RWPE1 (cell line): ENCODE measurements at regions not wholly inside any gene's neighbourhood (a gene's known extent, or its start where the extent isn't known, plus 50 kb on each side); places are given as distances from the start of the nearest gene placed in this dataset.
"Not testable (repeated sequence)": the region's sequence is repeated elsewhere in the genome, so short reads cannot be mapped to it uniquely, and the experiment has no call there.

Experiments used
- CTCF ChIA-PET: fragments of 350-600 bp; sonication (Branson Sonifier 250); formaldehyde crosslinking; extraction: SDS; loops from one replicate; lab custom pipeline; 2021; lab: Yijun Ruan, JAX
- POLR2A ChIA-PET: fragments of 400-600 bp; formaldehyde crosslinking; extraction: SDS; loops from one replicate; lab custom pipeline; 2020; ENCODE audit warnings: antibody characterized with exemption; ENCODE audit not compliant: low non-redundant PET; lab: Yijun Ruan, JAX
- DNase-seq: peaks from one replicate; pipeline ENCODE4 v3.0.0; 2012; ENCODE audit warnings: low spot score
- H3K27ac ChIP-seq: fragments of 450-650 bp; 2 replicates; pipeline ENCODE4 v1.5.1; 2017
- TF ChIP-seq, protein P1 (sequence below): fragments of 450-650 bp; conservative IDR thresholded peaks from 2 replicates; pipeline ENCODE4 v1.5.1; 2017; ENCODE audit warnings: low read depth, mild to moderate bottlenecking

DNA sequence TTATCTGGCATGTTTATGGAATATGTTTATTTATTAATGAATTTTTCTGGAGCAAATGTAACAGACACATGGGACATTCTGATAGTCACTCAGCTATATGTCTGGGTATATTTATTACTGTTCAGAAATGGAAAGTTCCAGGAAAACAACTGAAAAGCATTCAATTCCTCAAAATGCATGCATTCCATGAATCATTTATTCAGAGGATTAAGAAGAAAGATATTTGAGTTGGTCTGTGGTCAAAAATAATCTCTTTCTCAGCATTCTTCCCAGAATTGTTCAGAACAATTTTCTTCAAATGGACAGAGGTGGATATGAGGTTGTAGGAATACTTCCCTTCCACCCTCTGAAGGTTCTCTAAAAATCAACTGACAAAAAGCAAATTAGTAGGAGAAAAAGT, 97.6 kb upstream of the ITGB1 start:
- no peak for DNase-seq
- TF ChIP-seq, protein P1, sequence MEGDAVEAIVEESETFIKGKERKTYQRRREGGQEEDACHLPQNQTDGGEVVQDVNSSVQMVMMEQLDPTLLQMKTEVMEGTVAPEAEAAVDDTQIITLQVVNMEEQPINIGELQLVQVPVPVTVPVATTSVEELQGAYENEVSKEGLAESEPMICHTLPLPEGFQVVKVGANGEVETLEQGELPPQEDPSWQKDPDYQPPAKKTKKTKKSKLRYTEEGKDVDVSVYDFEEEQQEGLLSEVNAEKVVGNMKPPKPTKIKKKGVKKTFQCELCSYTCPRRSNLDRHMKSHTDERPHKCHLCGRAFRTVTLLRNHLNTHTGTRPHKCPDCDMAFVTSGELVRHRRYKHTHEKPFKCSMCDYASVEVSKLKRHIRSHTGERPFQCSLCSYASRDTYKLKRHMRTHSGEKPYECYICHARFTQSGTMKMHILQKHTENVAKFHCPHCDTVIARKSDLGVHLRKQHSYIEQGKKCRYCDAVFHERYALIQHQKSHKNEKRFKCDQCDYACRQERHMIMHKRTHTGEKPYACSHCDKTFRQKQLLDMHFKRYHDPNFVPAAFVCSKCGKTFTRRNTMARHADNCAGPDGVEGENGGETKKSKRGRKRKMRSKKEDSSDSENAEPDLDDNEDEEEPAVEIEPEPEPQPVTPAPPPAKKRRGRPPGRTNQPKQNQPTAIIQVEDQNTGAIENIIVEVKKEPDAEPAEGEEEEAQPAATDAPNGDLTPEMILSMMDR, result no peak
- ChIA-PET POLR2A (no interaction called here), CTCF (no interaction called here)
- no peak overlapping the region for H3K27ac ChIP-seq

DNA sequence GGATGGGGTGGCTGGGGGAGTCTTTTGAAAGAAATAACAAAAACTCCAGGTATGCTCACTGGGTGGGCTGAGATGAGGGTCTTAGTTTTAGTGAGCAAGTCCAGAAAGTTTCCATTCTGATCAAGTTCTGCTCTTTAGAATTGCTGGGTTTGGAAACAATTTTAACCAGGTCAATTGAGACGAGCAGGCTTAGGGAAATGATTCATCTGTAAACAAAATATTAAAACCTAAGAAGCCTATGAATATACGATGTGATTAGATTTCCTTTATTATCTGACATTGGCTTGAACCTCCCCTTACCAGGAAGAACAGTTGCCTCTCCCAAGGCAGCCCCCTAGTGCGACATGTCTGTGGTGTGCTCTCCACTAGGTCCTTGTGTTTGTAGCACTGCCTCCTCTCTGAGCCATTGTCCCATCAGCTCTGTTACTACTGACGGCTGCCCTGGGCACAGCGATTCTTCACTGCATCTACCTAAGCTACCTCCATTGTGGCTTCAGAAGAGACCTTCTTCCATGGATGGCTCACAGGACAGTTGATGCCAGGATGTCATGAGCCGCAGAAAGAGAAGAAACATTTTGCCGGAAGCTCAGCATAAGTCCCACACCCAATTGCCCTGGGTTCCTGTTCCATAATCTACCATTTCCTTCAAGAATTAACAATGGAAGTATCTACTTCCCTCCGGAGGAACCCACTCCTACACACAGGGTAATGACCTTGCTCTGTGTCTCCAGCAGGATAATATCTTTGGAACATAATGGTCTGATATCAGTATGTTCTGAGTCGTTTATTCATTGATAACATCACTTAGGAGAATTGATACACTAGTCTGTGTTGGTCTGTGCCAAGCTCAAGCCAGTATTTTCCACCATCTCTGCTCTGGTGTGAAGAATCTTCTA, 95.1 kb upstream of the ITGB1 start:
- DNase-seq, result no peak
- TF ChIP-seq, protein P1, result no peak
- ChIA-PET POLR2A (no interaction called here), CTCF (interaction anchor here (0.6 kb wide), 1 partner anchor 12 kb away, joined by 4 read pairs; no protein-coding TSS in a partner anchor)
- no peak overlapping the region for H3K27ac ChIP-seq

DNA sequence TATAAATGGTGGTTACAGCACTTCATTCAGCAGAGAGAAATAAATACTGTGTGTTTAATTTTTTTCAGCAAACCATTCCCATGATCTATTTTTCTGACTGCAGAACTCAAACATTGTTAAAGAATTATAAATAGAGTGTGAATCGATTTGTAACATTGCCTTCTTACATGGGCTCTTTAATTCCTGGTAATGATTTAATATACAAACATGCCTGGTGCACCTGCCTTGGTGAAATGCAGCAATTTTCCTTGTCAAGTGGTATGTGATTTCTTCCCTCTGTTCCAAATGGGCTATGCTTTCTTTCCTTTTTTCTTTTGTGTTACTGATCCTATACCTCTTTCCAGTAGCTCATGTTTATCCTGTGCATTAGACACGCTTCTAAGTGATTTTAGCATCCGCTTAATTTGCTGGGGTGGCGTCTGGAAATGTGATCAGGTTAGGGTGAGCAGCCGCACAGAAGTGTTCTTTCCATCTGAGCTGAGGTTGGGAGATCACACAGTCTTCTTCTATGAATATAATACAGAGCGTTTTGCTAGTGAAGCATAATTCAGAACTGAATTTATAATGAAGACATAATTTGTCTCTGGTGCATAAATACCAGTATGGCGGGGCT, 94.3 kb upstream of the ITGB1 start:
- H3K27ac ChIP-seq, result no peak overlapping the region
- CTCF ChIA-PET, result no interaction called here
- TF ChIP-seq, protein P1, result no peak
- POLR2A ChIA-PET, result no interaction called here
- no peak for DNase-seq

DNA sequence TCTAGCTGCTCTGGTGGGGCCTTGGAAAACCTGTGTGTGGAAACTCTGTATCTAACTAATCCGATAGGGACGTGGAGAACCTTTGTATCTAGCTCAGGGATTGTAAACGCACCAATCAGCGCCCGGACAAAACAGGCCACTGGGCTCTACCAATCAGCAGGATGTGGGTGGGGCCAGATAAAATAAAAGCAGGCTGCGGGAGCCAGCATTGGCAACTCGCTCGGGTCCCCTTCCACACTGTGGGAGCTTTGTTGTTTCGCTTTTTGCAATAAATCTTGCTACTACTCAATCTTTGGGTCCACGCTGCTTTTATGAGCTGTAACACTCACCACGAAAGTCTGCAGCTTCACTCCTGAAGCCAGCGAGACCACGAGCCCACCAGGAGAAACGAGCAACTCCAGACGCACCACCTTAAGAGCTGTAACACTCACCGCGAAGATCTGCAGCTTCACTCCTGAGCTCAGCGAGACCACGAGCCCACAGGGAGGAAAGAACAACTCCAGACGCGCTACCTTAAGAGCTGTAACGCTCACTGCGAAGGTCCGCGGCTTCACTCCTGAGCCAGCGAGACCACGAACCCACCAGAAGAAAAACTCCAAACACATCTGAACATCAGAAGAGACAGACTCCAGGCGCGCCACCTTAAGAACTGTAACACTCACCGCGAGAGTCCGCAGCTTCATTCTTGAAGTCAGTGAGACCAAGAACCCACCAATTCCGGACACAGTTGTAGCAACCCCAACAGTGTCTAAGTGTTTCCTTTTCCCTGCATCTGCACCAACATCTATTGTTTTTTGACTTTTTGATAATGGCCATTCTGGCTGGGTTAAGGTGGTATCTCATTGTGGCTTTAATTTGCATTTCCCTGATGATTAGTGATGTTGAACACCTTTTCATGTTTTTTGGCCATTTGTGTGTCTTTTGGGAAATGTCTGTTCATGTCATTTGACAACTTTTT, 92.2 kb upstream of the ITGB1 start:
- CTCF ChIA-PET, POLR2A ChIA-PET, H3K27ac ChIP-seq: not testable (repeated sequence)

DNA sequence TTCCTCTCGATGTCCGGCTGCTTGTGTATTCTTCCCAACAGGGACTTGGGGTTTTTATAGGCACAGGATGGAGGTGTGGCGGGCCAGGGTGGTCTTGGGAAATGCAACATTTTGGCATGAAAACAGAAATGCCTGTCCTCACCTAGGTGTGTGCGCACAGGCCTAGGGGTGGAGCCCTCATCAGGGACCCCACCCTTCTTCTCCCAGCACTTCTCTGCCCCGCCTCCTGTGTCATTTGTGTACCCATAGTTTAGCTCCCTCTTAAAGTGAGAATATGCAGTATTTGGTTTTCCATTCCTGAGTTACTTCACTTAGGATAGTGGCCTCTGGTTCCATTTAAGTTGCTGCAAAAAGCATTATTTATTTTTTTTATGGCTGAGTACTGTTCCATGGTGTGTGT, 90.2 kb upstream of the ITGB1 start:
- CTCF ChIA-PET, result interaction anchor here (0.5 to 0.7 kb wide), 3 partner anchors 74 to 113 kb away, joined by 3 to 4 read pairs (median 4); no protein-coding TSS in a partner anchor

More for the DNA sequence above, 92.2 kb upstream of the ITGB1 start:
- not testable (repeated sequence) for DNase-seq

DNA sequence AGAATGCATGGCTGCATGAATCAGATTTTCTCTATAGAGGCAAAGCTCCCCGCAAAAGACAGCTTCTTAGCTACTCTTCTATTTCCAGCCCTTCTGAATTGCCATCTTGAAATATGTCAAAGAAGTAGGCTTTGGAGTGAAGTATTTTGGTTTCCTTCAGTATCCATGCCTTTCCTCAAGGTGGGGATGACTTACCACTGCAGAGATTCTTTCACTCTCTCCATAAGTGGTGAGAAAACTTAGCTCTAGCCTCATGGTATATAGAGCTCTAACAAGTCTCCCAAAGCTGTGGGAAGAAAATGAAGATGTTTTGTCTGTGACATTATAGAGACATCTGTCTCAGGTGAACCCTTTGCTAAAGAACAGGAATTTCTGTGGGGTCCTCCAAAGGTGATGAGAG, 89.6 kb upstream of the ITGB1 start:
- POLR2A ChIA-PET, result no interaction called here
- CTCF ChIA-PET, result interaction anchor here (0.5 to 0.7 kb wide), 3 partner anchors 74 to 114 kb away, joined by 3 to 4 read pairs (median 4); no protein-coding TSS in a partner anchor
- no peak for DNase-seq
- no peak overlapping the region for H3K27ac ChIP-seq
- TF ChIP-seq, protein P1, result no peak

More for the DNA sequence above, 90.2 kb upstream of the ITGB1 start:
- POLR2A ChIA-PET, result no interaction called here
- H3K27ac ChIP-seq, result no peak overlapping the region
- no peak for DNase-seq
- TF ChIP-seq, protein P1, result no peak
